ENCODE measurements at regions not wholly inside any gene's neighbourhood (a gene's known extent, or its start where the extent isn't known, plus 50 kb on each side); places are given as distances from the start of the nearest gene placed in this dataset.

- no peak for TF ChIP-seq CREB5 (CRISPR knock-in tag; IDR thresholded peaks at IDR 0.05; ENCODE audit: low read depth)
- TF ChIP-seq PATZ1 (CRISPR knock-in tag; IDR thresholded peaks at IDR 0.05; ENCODE audit: borderline replicate concordance) = no peak
- no peak for TF ChIP-seq ARNTL (CRISPR knock-in tag; IDR thresholded peaks at IDR 0.05; ENCODE audit: borderline replicate concordance, low read depth)
- no peak for TF ChIP-seq ESRRG (CRISPR knock-in tag; IDR thresholded peaks at IDR 0.05)
- TF ChIP-seq SNAI2 (CRISPR knock-in tag; IDR thresholded peaks at IDR 0.05) = no peak
- no peak for TF ChIP-seq ZC3H10 (CRISPR knock-in tag; IDR thresholded peaks at IDR 0.05)
- no peak for TF ChIP-seq GLIS3 (CRISPR knock-in tag; IDR thresholded peaks at IDR 0.05)
- TF ChIP-seq POU6F1 (CRISPR knock-in tag; IDR thresholded peaks at IDR 0.05; ENCODE audit: borderline replicate concordance, low read depth) = no peak
- TF ChIP-seq ISL1 (CRISPR knock-in tag; IDR thresholded peaks at IDR 0.05) = no peak
- no peak for TF ChIP-seq TCF4 (CRISPR knock-in tag; IDR thresholded peaks at IDR 0.05; ENCODE audit: borderline replicate concordance)
- TF ChIP-seq ZFP3 (CRISPR knock-in tag; IDR thresholded peaks at IDR 0.05) = no peak
- no peak for TF ChIP-seq TOX (CRISPR knock-in tag; IDR thresholded peaks at IDR 0.05; ENCODE audit: borderline replicate concordance)
- no peak for TF ChIP-seq ZFP30 (CRISPR knock-in tag; IDR thresholded peaks at IDR 0.05)
- no peak for ATAC-seq
Measured at GRCh38 chr3:189038773-189039745, 132.7 kb upstream of the TPRG1 start.

GRCh38 chr3:189040656-189041335 lies 131.0 kb upstream of the TPRG1 start:
- no peak for TF ChIP-seq ZC3H10 (CRISPR knock-in tag; IDR thresholded peaks at IDR 0.05)
- no peak for TF ChIP-seq ZFP30 (CRISPR knock-in tag; IDR thresholded peaks at IDR 0.05)
- TF ChIP-seq CSRNP3 (CRISPR knock-in tag; IDR thresholded peaks at IDR 0.05) = no peak
- no peak for TF ChIP-seq GLIS3 (CRISPR knock-in tag; IDR thresholded peaks at IDR 0.05)
- no peak for TF ChIP-seq ZFP3 (CRISPR knock-in tag; IDR thresholded peaks at IDR 0.05)
- ATAC-seq = no peak

GRCh38 chr3:189041482-189042090 lies 130.2 kb upstream of the TPRG1 start:
- TF ChIP-seq TOX (CRISPR knock-in tag; IDR thresholded peaks at IDR 0.05; ENCODE audit: borderline replicate concordance) (no peak), POU6F1 (CRISPR knock-in tag; IDR thresholded peaks at IDR 0.05; ENCODE audit: borderline replicate concordance, low read depth) (no peak), OSR1 (CRISPR knock-in tag; IDR thresholded peaks at IDR 0.05) (no peak), CSDC2 (CRISPR knock-in tag; IDR thresholded peaks at IDR 0.05) (no peak), GLIS3 (CRISPR knock-in tag; IDR thresholded peaks at IDR 0.05) (no peak), ESRRG (CRISPR knock-in tag; IDR thresholded peaks at IDR 0.05) (no peak), CREB5 (CRISPR knock-in tag; IDR thresholded peaks at IDR 0.05; ENCODE audit: low read depth) (no peak), PATZ1 (CRISPR knock-in tag; IDR thresholded peaks at IDR 0.05; ENCODE audit: borderline replicate concordance) (no peak), ZNF8 (CRISPR knock-in tag; IDR thresholded peaks at IDR 0.05) (no peak), ARNTL (CRISPR knock-in tag; IDR thresholded peaks at IDR 0.05; ENCODE audit: borderline replicate concordance, low read depth) (no peak)
- peak; percentile 85 for ATAC-seq
